Left lung (tissue), 4 donors: ENCODE measurements at regions not wholly inside any gene's neighbourhood (a gene's known extent, or its start where the extent isn't known, plus 50 kb on each side); places are given as distances from the start of the nearest gene placed in this dataset.
A peak's percentile ranks its signal among the peaks of the same experiment; 100 is the strongest.
"Not testable (repeated sequence)": the region's sequence is repeated elsewhere in the genome, so short reads cannot be mapped to it uniquely, and the experiment has no call there.

Experiments
- ATAC-seq: fragments of 200-7000 bp; cut with Tn5 transposase; one replicate; pipeline ENCODE4 v1.9.1; 2020; ENCODE audit warnings: moderate library complexity
- DNase-seq, 4 donors: peaks; one replicate each; pipeline ENCODE4 v3.0.0-alpha.2; 2013 to 2020
- H3K27ac ChIP-seq, 2 donors: fragments of 200-600 bp; sonication (generic) in 1 of 2; one replicate each; pipeline versions ENCODE4 v1.5.0 to v1.8.0; 2020 to 2021
- H3K27me3 ChIP-seq, 2 donors: fragments of 200-600 bp; sonication (generic) in 1 of 2; one replicate each; pipeline versions ENCODE4 v1.5.0 to v1.8.0; 2020 to 2021
- H3K36me3 ChIP-seq, 2 donors: fragments of 200-600 bp; sonication (generic) in 1 of 2; one replicate each; pipeline versions ENCODE4 v1.5.0 to v1.8.0; 2020 to 2021
- H3K4me1 ChIP-seq, 2 donors: fragments of 200-600 bp; one replicate each; pipeline ENCODE4 v1.8.0; 2021
- H3K4me3 ChIP-seq, 2 donors: fragments of 200-600 bp; sonication (generic) in 1 of 2; one replicate each; pipeline versions ENCODE4 v1.5.0 to v1.8.0; 2020 to 2021; ENCODE audit warnings: mild to moderate bottlenecking in 1 of 2
- H3K9me3 ChIP-seq, 2 donors: fragments of 200-600 bp; sonication (generic) in 1 of 2; one replicate each; pipeline versions ENCODE4 v1.5.0 to v1.8.0; 2020 to 2021
- CTCF ChIP-seq, 2 donors: fragments of 200-600 bp; sonication (generic) in 1 of 2; IDR thresholded peaks; one replicate each; pipeline versions ENCODE4 v1.5.0 to v1.8.0; 2021; ENCODE audit warnings: antibody characterized with exemption in 2 of 2
- intact Hi-C, 2 donors: fragments of 100-400 bp; cut with DNase I; formaldehyde crosslinking; loops; one replicate each; pipeline versions ENCODE4 v1.11.2 to v1.14.2; 2022
- donor health status: DM: no; HTN: yes; CAD: no.
- donor health status: DM: no; HTN: no; CAD: no.

GRCh38 chr1:9441451-9442133 is 97.7 kb upstream of the SLC25A33 start:
- intact Hi-C loops: no loop called here
- Histone ChIP-seq H3K27me3 (no peaks in the 10 kb centered on the region), H3K27ac (peak overlapping the region; percentile 1 to 76), H3K4me1 (peaks cover 0 to 17% of the 10 kb centered on the region in 2 donors), H3K4me3 (no peak overlapping the region), H3K36me3 (no peaks in the 10 kb centered on the region), H3K9me3 (no peaks in the 10 kb centered on the region)
- peak in 3 of 4 donors; percentile 75 to 82 (median 80) for DNase-seq
- peak; percentile 61 for ATAC-seq
- no peak for TF ChIP-seq CTCF (IDR thresholded peaks at IDR 0.05)

GRCh38 chr1:9442278-9442846 is 96.9 kb upstream of the SLC25A33 start:
- Histone ChIP-seq H3K9me3 (no peaks in the 10 kb centered on the region), H3K4me3 (no peak overlapping the region), H3K27me3 (no peaks in the 10 kb centered on the region), H3K27ac (peak overlapping the region; percentile 1 to 76), H3K4me1 (peaks cover 0 to 17% of the 10 kb centered on the region in 2 donors), H3K36me3 (no peaks in the 10 kb centered on the region)
- intact Hi-C loops: no loop called here
- no peak for TF ChIP-seq CTCF (IDR thresholded peaks at IDR 0.05)
- ATAC-seq (peak; percentile 20), DNase-seq (no peak)

- H3K9me3 ChIP-seq: no peaks in the 10 kb centered on the region
- H3K4me3 ChIP-seq: no peak overlapping the region
- no peaks in the 10 kb centered on the region for H3K36me3 ChIP-seq
- no peak for TF ChIP-seq CTCF (IDR thresholded peaks at IDR 0.05)
- H3K27me3 ChIP-seq: no peaks in the 10 kb centered on the region
- H3K4me1 ChIP-seq: peaks cover 0 to 17% of the 10 kb centered on the region in 2 donors
- intact Hi-C loops: no loop called here
- DNase-seq: no peak
- peak overlapping the region in 1 of 2 donors; percentile 48 for H3K27ac ChIP-seq
- ATAC-seq: no peak
These were observed 96.3 kb upstream of the SLC25A33 start for GRCh38 chr1:9442986-9443385.

- no peak for TF ChIP-seq CTCF (IDR thresholded peaks at IDR 0.05)
- Histone ChIP-seq H3K36me3 (no peaks in the 10 kb centered on the region), H3K27me3 (no peaks in the 10 kb centered on the region), H3K9me3 (no peaks in the 10 kb centered on the region), H3K4me1 (peaks cover 9 to 16% of the 10 kb centered on the region in 2 donors), H3K4me3 (no peak overlapping the region), H3K27ac (peak overlapping the region in 1 of 2 donors; percentile 36)
- DNase-seq: no peak
- ATAC-seq: peak; percentile 6
- intact Hi-C loops: no loop called here
These were observed 95.3 kb upstream of the SLC25A33 start for GRCh38 chr1:9443913-9444445.

- no peak overlapping the region for H3K4me3 ChIP-seq
- intact Hi-C loops: no loop called here
- TF ChIP-seq CTCF (IDR thresholded peaks at IDR 0.05): no peak
- peak overlapping the region in 1 of 2 donors; percentile 36 for H3K27ac ChIP-seq
- H3K36me3 ChIP-seq: no peaks in the 10 kb centered on the region
- no peaks in the 10 kb centered on the region for H3K27me3 ChIP-seq
- peaks cover 10 to 13% of the 10 kb centered on the region in 2 donors for H3K4me1 ChIP-seq
- DNase-seq (no peak), ATAC-seq (no peak)
- H3K9me3 ChIP-seq: no peaks in the 10 kb centered on the region
These were observed 94.7 kb upstream of the SLC25A33 start for GRCh38 chr1:9444532-9444931.

- H3K36me3 ChIP-seq, DNase-seq, H3K9me3 ChIP-seq, H3K27ac ChIP-seq, H3K4me3 ChIP-seq, intact Hi-C loops, H3K27me3 ChIP-seq, ATAC-seq: not testable (repeated sequence)
- H3K4me1 ChIP-seq: peaks cover 10 to 13% of the 10 kb centered on the region in 2 donors
These were observed 94.2 kb upstream of the SLC25A33 start for GRCh38 chr1:9445081-9445480.
